Effector memory CD4-positive, alpha-beta T cell (primary cell): ENCODE measurements at regions not wholly inside any gene's neighbourhood (a gene's known extent, or its start where the extent isn't known, plus 50 kb on each side); places are given as distances from the start of the nearest gene placed in this dataset.
"Not testable (repeated sequence)": the region's sequence is repeated elsewhere in the genome, so short reads cannot be mapped to it uniquely, and the experiment has no call there.

ENCODE experiments used
- DNase-seq, 3 donors: peaks; one replicate each; pipeline ENCODE4 v3.0.0-alpha.2; 2020
- H3K27ac ChIP-seq: 2 replicates; pipeline ENCODE4 v1.7.0; 2013; ENCODE audit warnings: mild to moderate bottlenecking, low read length, moderate library complexity; ENCODE audit not compliant: insufficient read depth, poor library complexity, severe bottlenecking
- H3K27me3 ChIP-seq: replicated peaks from 2 replicates; pipeline ENCODE4 v1.7.0; 2013; ENCODE audit warnings: mild to moderate bottlenecking, low read length; ENCODE audit not compliant: insufficient read depth, control insufficient read depth, poor library complexity, severe bottlenecking
- H3K36me3 ChIP-seq: 2 replicates; pipeline ENCODE4 v1.7.0; 2013; ENCODE audit warnings: mild to moderate bottlenecking, low read length, moderate library complexity; ENCODE audit not compliant: control insufficient read depth, insufficient read depth
- H3K4me1 ChIP-seq: 2 replicates; pipeline ENCODE4 v1.7.0; 2013; ENCODE audit warnings: low read length, mild to moderate bottlenecking; ENCODE audit not compliant: control insufficient read depth, insufficient read depth, poor library complexity, severe bottlenecking
- H3K4me3 ChIP-seq: 2 replicates; pipeline ENCODE4 v1.7.0; 2013; ENCODE audit warnings: low read length, low read depth, mild to moderate bottlenecking; ENCODE audit not compliant: insufficient read depth, poor library complexity, severe bottlenecking
- H3K9me3 ChIP-seq: 2 replicates; pipeline ENCODE4 v1.7.0; 2013; ENCODE audit warnings: mild to moderate bottlenecking, low read length, moderate library complexity; ENCODE audit not compliant: control insufficient read depth

DNA sequence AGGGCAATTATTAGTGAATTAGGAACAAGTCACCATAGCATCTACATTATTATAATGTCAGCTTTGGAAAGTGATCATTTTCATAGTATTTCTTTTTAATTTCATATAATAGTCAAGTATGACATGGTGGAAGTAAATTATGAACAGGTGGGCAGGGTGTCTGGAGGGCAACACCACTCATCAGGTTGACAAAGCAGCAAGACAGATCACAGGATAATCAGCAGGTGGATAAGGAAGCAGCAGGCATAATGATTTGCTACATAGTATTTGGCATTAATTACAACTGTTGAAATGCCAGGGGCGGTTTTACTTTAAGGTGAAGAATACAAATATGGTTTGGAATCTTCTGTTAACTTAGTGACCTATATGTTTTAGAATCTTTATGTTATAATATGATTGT, 1342.2 kb downstream of the PLA2G4A start:
- no peaks in the 10 kb centered on the region for H3K9me3 ChIP-seq

DNA sequence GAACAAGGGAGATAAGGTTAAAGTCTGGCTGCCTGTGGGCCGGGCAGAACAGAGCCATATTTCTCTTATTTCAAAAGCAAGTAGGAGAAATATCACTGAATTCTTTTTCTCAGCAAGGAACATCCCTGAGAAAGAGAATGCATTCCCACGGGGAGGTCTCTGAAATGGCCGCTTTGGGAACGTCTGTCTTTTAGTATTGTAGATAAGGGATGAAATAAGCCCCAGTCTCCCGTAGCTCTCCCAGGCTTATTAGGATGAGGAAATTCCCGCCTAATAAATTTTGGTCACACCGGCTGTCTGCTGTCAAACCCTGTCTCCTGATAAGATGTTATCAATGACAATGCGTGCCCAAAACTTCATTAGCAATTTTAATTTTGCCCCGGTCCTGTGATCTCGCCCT, 1353.3 kb downstream of the PLA2G4A start:
- H3K4me3 ChIP-seq, H3K9me3 ChIP-seq, H3K27ac ChIP-seq, H3K4me1 ChIP-seq, H3K27me3 ChIP-seq, H3K36me3 ChIP-seq, DNase-seq: not testable (repeated sequence)

More for the DNA sequence above, 1342.2 kb downstream of the PLA2G4A start:
- Histone ChIP-seq H3K4me3 (no peak overlapping the region), H3K36me3 (no peaks in the 10 kb centered on the region), H3K4me1 (no peaks in the 10 kb centered on the region), H3K27ac (no peak overlapping the region), H3K27me3 (no peaks in the 10 kb centered on the region)
- DNase-seq, result no peak

DNA sequence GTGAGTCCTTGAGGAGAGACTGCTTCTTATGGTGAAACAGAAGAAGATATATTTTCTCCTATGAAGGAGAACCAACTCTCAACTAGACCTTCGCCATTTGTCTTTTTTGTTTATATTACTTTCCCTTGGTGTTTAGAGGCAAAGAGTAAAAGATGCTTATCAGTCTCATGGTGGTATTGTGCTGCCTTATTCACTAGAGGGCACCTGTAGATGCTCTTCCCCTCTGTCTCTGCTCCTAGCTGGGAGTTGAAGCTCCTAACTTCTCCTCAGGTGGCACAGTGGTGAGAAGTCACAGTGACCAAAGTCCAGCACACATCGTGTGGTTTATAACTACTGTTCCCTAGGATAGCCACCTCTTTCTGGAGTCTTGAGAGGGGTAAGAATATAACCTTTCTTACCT, 1359.6 kb downstream of the PLA2G4A start:
- Histone ChIP-seq H3K36me3 (no peaks in the 10 kb centered on the region), H3K4me3 (no peak overlapping the region), H3K9me3 (no peaks in the 10 kb centered on the region), H3K27me3 (no peaks in the 10 kb centered on the region), H3K27ac (no peak overlapping the region), H3K4me1 (no peaks in the 10 kb centered on the region)
- DNase-seq, result no peak

- no peak overlapping the region for H3K27ac ChIP-seq
- H3K4me3 ChIP-seq, result no peak overlapping the region
- no peak for DNase-seq
- H3K4me1 ChIP-seq, result no peaks in the 10 kb centered on the region
- no peaks in the 10 kb centered on the region for H3K9me3 ChIP-seq
- no peaks in the 10 kb centered on the region for H3K36me3 ChIP-seq
- H3K27me3 ChIP-seq, result no peaks in the 10 kb centered on the region
These were observed 1366.2 kb downstream of the PLA2G4A start for GRCh38 chr1:188194916-188195315.

GRCh38 chr1:188218289-188218688, 1389.5 kb downstream of the PLA2G4A start:
- Histone ChIP-seq H3K4me1 (no peaks in the 10 kb centered on the region), H3K4me3 (no peak overlapping the region), H3K36me3 (no peaks in the 10 kb centered on the region), H3K9me3 (no peaks in the 10 kb centered on the region), H3K27me3 (no peaks in the 10 kb centered on the region), H3K27ac (no peak overlapping the region)
- DNase-seq, result no peak

DNA sequence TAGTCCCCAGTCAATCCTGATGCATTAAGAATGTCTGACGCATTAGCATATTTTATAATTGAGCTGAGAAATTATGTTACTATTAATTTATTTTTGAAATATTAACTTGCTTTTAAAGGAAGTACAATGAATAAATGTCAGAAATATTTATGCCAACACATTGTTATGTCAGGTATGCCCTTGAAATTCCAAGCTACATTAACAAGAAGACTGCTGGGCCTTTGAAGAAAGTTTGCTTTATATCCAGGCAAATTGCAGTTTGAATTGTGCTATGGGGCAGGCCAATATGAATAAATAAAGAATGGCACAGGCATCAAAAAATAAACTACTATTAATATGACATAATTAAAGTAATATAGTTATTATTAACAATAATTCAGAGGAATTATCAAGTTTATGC, 1391.3 kb downstream of the PLA2G4A start:
- H3K27ac ChIP-seq, result no peak overlapping the region
- DNase-seq, result no peak
- no peaks in the 10 kb centered on the region for H3K36me3 ChIP-seq
- H3K27me3 ChIP-seq, result no peaks in the 10 kb centered on the region
- no peaks in the 10 kb centered on the region for H3K4me1 ChIP-seq
- no peaks in the 10 kb centered on the region for H3K9me3 ChIP-seq
- H3K4me3 ChIP-seq, result no peak overlapping the region

DNA sequence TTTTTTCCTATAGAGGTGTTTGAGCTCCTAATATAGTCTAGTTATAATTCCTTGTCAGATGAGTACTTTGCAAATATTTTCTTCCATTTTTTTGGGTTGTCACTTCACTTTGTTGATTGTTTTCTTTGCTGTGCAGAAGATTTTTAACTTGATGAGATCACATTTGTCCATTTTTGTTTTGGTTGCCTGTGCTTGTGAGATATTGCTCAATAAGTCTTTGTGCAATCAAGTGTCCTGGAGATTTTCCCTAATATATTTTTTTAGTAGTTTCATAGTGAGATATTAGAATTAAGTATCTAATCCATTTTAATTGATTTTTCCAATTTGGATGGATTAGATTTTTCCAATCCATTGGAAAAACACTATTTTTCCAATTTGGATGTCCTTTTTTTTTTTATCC, 1395.5 kb downstream of the PLA2G4A start:
- Histone ChIP-seq H3K27ac (no peak overlapping the region), H3K27me3 (no peaks in the 10 kb centered on the region), H3K4me1 (no peaks in the 10 kb centered on the region), H3K36me3 (no peaks in the 10 kb centered on the region), H3K9me3 (no peaks in the 10 kb centered on the region), H3K4me3 (no peak overlapping the region)
- no peak for DNase-seq

- Histone ChIP-seq H3K4me3 (no peak overlapping the region), H3K27me3 (no peaks in the 10 kb centered on the region), H3K36me3 (no peaks in the 10 kb centered on the region), H3K27ac (no peak overlapping the region), H3K4me1 (no peaks in the 10 kb centered on the region), H3K9me3 (no peaks in the 10 kb centered on the region)
- DNase-seq, result no peak
These were observed 1397.2 kb downstream of the PLA2G4A start for GRCh38 chr1:188225975-188226374.

GRCh38 chr1:188228623-188229022, 1399.9 kb downstream of the PLA2G4A start:
- H3K36me3 ChIP-seq, result no peaks in the 10 kb centered on the region
- H3K4me1 ChIP-seq, result no peaks in the 10 kb centered on the region
- no peaks in the 10 kb centered on the region for H3K27me3 ChIP-seq
- DNase-seq, result no peak
- no peaks in the 10 kb centered on the region for H3K9me3 ChIP-seq
- H3K4me3 ChIP-seq, result no peak overlapping the region
- H3K27ac ChIP-seq, result no peak overlapping the region

GRCh38 chr1:188237573-188238348, 1409.0 kb downstream of the PLA2G4A start:
- H3K4me3 ChIP-seq, result no peak overlapping the region
- H3K36me3 ChIP-seq, result no peaks in the 10 kb centered on the region
- no peak for DNase-seq
- H3K27ac ChIP-seq, result no peak overlapping the region
- no peaks in the 10 kb centered on the region for H3K4me1 ChIP-seq
- no peaks in the 10 kb centered on the region for H3K27me3 ChIP-seq
- H3K9me3 ChIP-seq, result no peaks in the 10 kb centered on the region
